Astrocyte (in vitro differentiated cells and primary cell): ENCODE measurements at regions not wholly inside any gene's neighbourhood (a gene's known extent, or its start where the extent isn't known, plus 50 kb on each side); places are given as distances from the start of the nearest gene placed in this dataset.

Source experiments
- EZH2 ChIP-seq: IDR thresholded peaks from 2 replicates; pipeline ENCODE4 v1.6.1; 2012; ENCODE audit warnings: mild to moderate bottlenecking, low read length, inconsistent platforms; ENCODE audit not compliant: insufficient read depth
- TF ChIP-seq, protein P1 (sequence below): IDR thresholded peaks from 2 replicates; pipeline ENCODE4 v1.5.1; 2011; ENCODE audit warnings: low read depth, mild to moderate bottlenecking, inconsistent platforms, low read length, moderate library complexity; ENCODE audit not compliant: insufficient read depth

DNA sequence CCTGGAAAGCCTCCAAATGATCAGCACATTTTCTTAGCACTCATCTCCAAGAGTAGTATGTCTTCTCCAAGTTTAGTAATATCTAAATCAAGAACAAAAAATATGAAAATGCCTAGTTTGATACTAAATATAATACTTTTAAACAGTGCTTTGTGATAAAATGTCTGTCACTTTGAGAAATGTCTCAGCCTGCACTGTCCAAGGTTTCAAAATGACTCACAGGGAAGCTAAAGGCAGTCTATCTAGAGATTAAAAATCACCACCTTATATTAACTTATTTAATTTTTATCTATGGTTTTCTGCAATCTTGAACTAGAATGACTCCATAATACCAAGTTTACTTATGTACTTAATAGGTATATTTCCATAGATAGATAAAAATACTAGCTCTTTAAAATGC, 633.0 kb upstream of the C9orf72 start:
- TF ChIP-seq EZH2, result no peak
- TF ChIP-seq, protein P1, sequence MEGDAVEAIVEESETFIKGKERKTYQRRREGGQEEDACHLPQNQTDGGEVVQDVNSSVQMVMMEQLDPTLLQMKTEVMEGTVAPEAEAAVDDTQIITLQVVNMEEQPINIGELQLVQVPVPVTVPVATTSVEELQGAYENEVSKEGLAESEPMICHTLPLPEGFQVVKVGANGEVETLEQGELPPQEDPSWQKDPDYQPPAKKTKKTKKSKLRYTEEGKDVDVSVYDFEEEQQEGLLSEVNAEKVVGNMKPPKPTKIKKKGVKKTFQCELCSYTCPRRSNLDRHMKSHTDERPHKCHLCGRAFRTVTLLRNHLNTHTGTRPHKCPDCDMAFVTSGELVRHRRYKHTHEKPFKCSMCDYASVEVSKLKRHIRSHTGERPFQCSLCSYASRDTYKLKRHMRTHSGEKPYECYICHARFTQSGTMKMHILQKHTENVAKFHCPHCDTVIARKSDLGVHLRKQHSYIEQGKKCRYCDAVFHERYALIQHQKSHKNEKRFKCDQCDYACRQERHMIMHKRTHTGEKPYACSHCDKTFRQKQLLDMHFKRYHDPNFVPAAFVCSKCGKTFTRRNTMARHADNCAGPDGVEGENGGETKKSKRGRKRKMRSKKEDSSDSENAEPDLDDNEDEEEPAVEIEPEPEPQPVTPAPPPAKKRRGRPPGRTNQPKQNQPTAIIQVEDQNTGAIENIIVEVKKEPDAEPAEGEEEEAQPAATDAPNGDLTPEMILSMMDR, result no peak
